HG02763 (cell line): ENCODE measurements at regions not wholly inside any gene's neighbourhood (a gene's known extent, or its start where the extent isn't known, plus 50 kb on each side); places are given as distances from the start of the nearest gene placed in this dataset.
"Not testable (repeated sequence)": the region's sequence is repeated elsewhere in the genome, so short reads cannot be mapped to it uniquely, and the experiment has no call there.

Experiments
- ATAC-seq: cut with Tn5 transposase; IDR thresholded peaks from one replicate; pipeline ENCODE4 v1.9.1; 2021; ENCODE audit warnings: mild to moderate bottlenecking, moderate library complexity; ENCODE audit not compliant: unreplicated experiment

GRCh38 chr12:83980398-83980797, 932.2 kb downstream of the SLC6A15 start:
- ATAC-seq: no peak

- no peak for ATAC-seq
Measured at GRCh38 chr12:83979785-83980184, 932.8 kb downstream of the SLC6A15 start.

DNA sequence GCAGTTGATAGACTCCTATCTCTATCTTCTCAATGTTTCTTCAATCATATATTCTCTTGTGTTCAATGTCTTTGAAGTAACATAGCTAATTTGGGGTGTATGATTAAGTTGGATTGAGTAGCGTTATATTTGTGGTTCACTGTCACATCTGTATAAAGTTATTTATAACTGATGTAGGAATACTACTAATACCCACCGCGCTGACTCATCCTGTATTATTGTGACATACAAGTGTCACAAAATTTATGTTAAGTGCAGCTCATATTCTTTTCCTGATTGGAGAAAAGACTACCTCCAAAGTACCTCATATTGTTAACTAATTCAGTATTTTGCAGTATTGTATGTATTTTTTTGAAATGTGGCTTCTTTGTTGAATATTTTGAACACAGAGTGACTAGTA, 940.8 kb downstream of the SLC6A15 start:
- no peak for ATAC-seq

DNA sequence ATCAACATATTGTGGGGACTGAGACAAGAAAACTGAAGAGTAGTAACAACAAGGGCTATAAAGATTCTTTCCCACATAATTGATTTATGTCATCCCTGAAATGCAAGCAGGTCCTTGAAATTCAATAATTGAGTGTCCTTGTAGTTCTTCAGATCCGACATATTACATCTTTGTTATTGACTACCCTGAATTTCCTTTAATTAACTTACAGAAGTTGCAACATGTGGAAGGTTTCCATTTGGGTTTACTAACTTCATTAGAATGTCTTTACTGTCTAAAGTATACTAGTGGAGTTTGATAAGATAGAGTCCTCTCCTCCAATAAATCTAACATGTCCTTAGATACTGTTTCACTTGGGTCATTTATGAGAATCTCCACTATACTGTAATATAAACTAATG, 951.8 kb downstream of the SLC6A15 start:
- no peak for ATAC-seq

DNA sequence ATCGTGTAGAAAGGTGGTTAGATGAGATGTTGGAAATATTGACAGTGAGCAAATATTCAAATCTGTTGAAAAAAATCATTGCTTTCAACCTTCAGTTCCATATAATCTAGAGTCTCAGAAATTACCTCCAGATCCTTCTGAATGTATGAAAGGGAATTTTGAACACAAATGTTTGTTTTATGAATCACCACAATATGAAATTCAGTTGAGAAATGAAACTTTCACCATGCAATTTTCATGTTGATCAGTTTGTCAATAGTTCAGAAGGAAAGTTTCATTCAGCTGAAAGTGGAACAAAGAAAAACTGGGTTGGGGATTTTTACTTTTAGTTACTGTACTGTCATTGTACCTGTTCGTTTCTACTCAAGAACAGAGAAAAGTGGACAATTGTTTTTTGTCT, 953.6 kb downstream of the SLC6A15 start:
- no peak for ATAC-seq

DNA sequence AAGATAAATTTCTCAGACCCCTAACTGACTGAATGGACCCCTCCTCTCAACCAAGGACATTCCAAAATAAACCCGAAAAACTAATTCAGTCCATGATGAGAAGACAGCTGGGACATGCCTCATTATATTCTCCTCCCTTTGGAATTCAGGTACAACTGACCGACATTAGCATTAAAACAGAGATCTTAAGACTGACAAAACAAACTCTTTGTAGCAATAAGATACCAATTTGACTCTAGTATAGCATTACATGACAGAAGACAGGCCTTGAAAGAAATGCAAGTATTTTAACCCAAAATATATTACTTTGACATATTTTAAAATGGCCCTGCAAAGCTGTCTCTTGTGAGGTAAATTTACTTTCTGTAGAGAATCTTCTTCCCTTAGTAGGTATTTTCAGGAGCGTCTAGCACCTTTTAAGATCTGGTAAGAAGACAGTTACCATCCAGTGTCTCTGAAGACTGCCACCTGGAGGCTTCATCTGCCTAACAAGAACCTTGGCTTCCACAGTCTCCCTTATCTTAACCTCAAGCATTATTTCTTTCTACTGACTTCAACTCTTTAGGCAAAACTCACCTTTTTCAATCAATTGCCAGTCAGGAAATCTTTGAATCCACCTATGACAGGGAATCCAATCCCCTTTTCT, 957.5 kb downstream of the SLC6A15 start:
- ATAC-seq: no peak

- no peak for ATAC-seq
Measured at GRCh38 chr12:83954071-83954789, 958.4 kb downstream of the SLC6A15 start.

- ATAC-seq: no peak
Measured at GRCh38 chr12:83945871-83946270, 966.7 kb downstream of the SLC6A15 start.

DNA sequence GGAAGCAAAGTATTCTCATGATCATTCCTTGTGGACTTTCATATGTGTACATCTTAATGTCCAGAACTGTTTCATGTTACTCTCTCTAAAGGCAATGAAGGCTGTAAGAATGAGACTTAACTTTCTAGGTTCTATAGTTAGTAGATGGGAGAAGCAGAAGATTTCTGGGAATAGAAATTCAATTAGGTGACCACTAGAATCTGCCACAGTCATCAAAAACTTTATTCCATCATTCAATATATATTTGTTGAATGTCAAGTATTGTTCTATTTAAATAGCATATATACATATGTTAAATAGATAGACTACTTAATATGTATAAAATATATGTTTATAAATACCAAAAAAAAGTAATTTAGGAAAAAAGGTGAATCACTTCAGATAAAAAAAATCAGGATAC, 972.9 kb downstream of the SLC6A15 start:
- no peak for ATAC-seq

GRCh38 chr12:83933615-83934014, 979.0 kb downstream of the SLC6A15 start:
- no peak for ATAC-seq

- ATAC-seq: no peak
Measured at GRCh38 chr12:83932011-83932410, 980.6 kb downstream of the SLC6A15 start.

- no peak for ATAC-seq
Measured at GRCh38 chr12:83931451-83931850, 981.1 kb downstream of the SLC6A15 start.

DNA sequence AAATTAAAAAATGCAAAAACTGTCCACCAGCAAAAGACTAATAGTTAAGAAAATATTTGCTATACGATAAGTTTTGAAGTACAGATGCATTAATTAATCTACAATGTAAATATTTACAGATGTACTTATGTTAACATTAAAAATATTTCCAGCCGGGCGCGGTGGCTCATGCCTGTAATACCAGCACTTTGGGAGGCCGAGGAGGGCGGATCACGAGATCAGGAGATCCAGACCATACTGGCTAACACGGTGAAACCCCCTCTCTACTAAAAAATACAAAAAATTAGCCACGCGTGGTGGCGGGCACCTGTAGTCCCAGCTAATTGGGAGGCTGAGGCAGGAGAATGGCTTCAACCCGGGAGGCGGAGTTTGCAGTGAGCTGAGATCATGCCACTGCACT, 982.8 kb downstream of the SLC6A15 start:
- ATAC-seq: not testable (repeated sequence)

DNA sequence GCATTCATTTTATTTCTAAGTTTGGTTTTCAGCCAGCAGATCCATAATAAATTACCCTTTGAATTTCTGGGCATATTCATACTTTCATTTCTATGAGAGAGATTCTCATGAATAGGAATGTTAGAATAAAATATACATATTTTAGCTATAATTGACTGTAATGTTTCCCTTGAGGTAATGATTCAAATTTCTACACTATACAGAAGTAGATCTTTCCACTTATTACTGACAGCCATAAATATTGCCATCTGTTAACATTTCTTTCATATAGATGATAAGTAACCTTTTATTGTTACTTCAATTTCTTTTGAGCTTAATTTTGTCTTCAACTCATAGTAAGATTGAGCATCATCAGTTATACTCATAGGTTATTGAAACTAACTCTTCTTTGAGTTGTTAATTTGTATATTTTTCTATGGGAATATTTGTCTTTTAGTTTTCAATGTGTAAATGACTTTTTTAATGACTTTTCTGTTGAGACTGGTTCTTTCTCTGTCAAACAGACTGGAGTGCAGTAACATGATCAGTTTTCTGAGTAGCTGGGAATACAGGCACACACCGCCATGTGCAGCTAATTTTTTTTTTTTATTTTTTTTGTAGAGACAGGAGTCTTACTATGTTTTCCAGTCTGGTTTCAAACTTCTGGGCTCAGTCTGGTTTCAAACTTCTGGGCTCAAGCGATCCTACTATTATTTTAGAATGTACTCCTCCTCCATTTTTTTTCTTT, 991.6 kb downstream of the SLC6A15 start:
- ATAC-seq: no peak

DNA sequence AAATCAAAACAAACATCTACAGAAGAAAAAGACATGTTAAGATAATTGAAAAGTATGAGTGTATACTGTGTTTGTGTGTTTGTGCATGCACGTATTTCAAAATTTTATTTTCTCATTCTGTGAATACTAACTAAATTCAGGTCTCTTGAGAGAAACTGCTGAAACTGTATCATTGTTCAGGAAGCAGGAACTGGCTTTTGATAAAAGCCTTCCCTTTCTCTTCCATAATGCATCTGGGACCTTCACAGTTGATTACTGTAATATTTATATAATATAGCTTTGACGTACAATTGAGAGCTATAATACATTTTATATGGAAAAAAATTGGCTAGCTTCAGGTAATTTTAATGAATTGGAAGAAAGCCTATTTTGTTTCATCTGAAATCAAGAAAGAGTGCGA, 993.5 kb downstream of the SLC6A15 start:
- ATAC-seq: no peak

GRCh38 chr12:83904175-83904574, 1008.4 kb downstream of the SLC6A15 start:
- no peak for ATAC-seq

DNA sequence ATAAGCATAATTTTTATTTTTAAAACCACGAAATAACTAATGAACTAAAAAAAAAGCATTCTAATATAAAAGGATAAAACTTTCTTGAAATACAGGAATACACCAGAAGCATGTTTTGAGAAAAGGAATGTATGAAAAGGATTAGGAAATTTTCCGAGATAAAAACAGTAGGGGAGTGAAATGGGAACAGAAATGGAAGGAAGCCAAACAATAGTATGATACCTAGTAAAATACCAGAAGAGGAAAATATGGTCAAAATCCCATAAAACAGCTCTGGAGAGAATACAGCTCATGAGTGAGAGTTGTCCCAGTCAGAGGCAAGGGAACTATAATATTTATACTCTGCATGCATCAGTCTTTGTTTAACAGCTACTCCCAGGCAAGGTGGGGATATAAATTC, 1016.2 kb downstream of the SLC6A15 start:
- no peak for ATAC-seq

- no peak for ATAC-seq
Measured at GRCh38 chr12:83893101-83893500, 1019.5 kb downstream of the SLC6A15 start.

- ATAC-seq: no peak
Measured at GRCh38 chr12:83889745-83890144, 1022.9 kb downstream of the SLC6A15 start.

DNA sequence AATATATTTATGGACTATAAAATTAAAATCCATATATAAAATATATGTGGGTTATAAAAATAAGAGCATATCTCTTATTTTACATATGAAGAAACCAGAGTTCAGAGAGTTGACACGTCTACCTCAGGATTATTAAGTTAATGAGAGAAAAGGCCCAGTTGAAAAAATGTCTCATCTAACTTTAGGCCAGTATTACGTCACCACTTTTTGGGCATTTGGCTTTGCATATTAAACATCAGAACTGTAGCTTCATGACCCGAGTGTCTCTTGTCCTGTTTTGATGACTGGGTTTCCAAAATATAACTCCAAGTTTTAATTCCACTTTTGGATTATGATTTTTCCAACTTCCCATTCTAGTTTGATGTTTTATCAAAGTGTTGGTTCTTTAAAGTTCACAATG, 1026.1 kb downstream of the SLC6A15 start:
- ATAC-seq: no peak

DNA sequence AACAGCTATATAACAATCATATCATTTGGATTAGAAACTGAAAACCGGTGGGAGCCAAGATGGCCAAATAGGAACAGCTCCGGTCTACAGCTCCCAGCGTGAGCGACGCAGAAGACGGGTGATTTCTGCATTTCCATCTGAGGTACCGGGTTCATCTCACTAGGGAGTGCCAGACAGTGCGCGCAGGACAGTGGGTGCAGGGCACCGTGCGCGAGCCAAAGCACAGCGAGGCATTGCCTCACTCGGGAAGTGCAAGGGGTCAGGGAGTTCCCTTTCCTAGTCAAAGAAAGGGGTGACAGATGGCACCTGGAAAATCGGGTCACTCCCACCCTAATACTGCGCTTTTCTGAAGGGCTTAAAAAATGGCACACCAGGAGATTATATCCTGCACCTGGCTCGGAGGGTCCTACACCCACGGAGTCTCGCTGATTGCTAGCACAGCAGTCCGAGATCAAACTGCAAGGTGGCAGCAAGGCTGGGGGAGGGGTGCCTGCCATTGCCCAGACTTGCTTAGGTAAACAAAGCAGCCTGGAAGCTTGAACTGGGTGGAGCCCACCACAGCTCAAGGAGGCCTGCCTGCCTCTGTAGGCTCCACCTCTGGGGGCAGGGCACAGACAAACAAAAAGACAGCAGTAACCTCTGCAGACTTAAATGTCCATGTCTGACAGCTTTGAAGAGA, 1041.5 kb downstream of the SLC6A15 start:
- ATAC-seq: not testable (repeated sequence)
